ENCODE measurements at regions not wholly inside any gene's neighbourhood (a gene's known extent, or its start where the extent isn't known, plus 50 kb on each side); places are given as distances from the start of the nearest gene placed in this dataset.

DNA sequence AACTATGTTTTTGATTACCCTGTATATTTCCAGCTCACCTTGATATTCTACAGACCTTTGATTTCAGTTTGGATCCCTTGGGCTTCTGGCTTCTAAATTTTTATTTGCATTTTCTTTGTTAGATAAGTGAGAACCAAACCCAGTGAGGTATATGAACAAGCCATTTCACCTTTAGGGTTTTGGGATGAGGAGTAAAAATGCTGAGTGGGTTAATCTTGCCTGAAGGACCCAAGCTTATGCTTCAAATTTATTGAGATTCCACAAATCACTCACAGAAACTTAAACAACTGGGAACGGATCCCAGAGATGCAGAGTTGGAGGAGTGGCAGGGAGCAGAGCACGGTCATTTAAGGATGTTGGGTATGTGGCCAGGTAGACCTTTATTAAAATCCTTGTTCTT lies 263.3 kb upstream of the BMP2 start:
- Histone ChIP-seq H3K4me2 (ENCODE audit: insufficient read depth, insufficient read length, low read length) (no peak overlapping the region), H2AK5ac (ENCODE audit: insufficient read length, low read length) (no peak overlapping the region), H3K4ac (ENCODE audit: low read depth, low read length) (no peak overlapping the region), H3K56ac (ENCODE audit: insufficient read length, low read depth, low read length) (no peak overlapping the region), H3K23me2 (ENCODE audit: insufficient read length, low read depth, low read length, poor library complexity, severe bottlenecking) (no peaks in the 10 kb centered on the region), H2BK20ac (ENCODE audit: low read depth, low read length, poor library complexity, severe bottlenecking) (no peak overlapping the region), H4K20me1 (ENCODE audit: control insufficient read depth, insufficient read depth, insufficient read length) (no peaks in the 10 kb centered on the region), H4K8ac (replicated peaks; ENCODE audit: insufficient read length, low read depth, low read length) (no peak overlapping the region), H3K79me1 (ENCODE audit: insufficient read depth, low read depth, low read length, poor library complexity, severe bottlenecking) (no peaks in the 10 kb centered on the region), H2BK15ac (ENCODE audit: low read depth, low read length) (no peak overlapping the region), H3K23ac (ENCODE audit: insufficient read length, low read depth, low read length) (no peak overlapping the region), H4K91ac (ENCODE audit: insufficient read length, low read depth, low read length) (no peak overlapping the region), H3T11ph (ENCODE audit: low read length) (no peak overlapping the region), H3K27ac (ENCODE audit: insufficient read length, low read depth, low read length) (no peak overlapping the region), H3K14ac (ENCODE audit: insufficient read depth, low read length) (no peak overlapping the region), H3K9me3 (ENCODE audit: control insufficient read depth, low read depth, low read length) (no peaks in the 10 kb centered on the region), H3K79me2 (ENCODE audit: insufficient read depth, low read length) (no peaks in the 10 kb centered on the region), H2AFZ (ENCODE audit: low read length) (no peak overlapping the region), H3K27me3 (ENCODE audit: insufficient read depth, low read length) (no peaks in the 10 kb centered on the region), H3K9ac (ENCODE audit: extremely low read depth, insufficient read length, low read length) (no peak overlapping the region), H2BK120ac (ENCODE audit: low read depth, low read length, poor library complexity, severe bottlenecking) (no peak overlapping the region), H4K5ac (ENCODE audit: insufficient read length, low read depth, low read length) (no peak overlapping the region), H2BK5ac (ENCODE audit: insufficient read length, low read length) (no peak overlapping the region), H2BK12ac (ENCODE audit: insufficient read length, low read depth, low read length) (no peak overlapping the region), H3K18ac (ENCODE audit: insufficient read length, low read depth, low read length) (no peak overlapping the region), H3K4me1 (ENCODE audit: insufficient read depth, low read length) (no peaks in the 10 kb centered on the region)
- Mint-ChIP-seq H3K27ac (no peak overlapping the region), H3K4me1 (no peaks in the 10 kb centered on the region), H3K4me3 (no peak overlapping the region), H3K9me3 (no peaks in the 10 kb centered on the region; a peak in 2 of 5 replicates), H3K27me3 (ENCODE audit: low read depth) (0 out of 2 replicates have a peak, but pooled peaks cover 2% of the 10 kb centered on the region), H3K36me3 (ENCODE audit: insufficient read depth in 1 of 3, low read depth in 3 of 3) (no peaks in the 10 kb centered on the region; a peak in 1 of 7 replicates)
- no CpG with 5 or more reads among the region's 2 CpGs for WGBS (ENCODE audit: extremely low coverage, insufficient read length, low lambda C conversion rate)
- DNase-seq: no peak
- TF ChIP-seq, protein P1, sequence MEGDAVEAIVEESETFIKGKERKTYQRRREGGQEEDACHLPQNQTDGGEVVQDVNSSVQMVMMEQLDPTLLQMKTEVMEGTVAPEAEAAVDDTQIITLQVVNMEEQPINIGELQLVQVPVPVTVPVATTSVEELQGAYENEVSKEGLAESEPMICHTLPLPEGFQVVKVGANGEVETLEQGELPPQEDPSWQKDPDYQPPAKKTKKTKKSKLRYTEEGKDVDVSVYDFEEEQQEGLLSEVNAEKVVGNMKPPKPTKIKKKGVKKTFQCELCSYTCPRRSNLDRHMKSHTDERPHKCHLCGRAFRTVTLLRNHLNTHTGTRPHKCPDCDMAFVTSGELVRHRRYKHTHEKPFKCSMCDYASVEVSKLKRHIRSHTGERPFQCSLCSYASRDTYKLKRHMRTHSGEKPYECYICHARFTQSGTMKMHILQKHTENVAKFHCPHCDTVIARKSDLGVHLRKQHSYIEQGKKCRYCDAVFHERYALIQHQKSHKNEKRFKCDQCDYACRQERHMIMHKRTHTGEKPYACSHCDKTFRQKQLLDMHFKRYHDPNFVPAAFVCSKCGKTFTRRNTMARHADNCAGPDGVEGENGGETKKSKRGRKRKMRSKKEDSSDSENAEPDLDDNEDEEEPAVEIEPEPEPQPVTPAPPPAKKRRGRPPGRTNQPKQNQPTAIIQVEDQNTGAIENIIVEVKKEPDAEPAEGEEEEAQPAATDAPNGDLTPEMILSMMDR (conservative IDR thresholded peaks at IDR 0.05): no peak

All from H9 (cell line).